ENCODE measurements at regions not wholly inside any gene's neighbourhood (a gene's known extent, or its start where the extent isn't known, plus 50 kb on each side); places are given as distances from the start of the nearest gene placed in this dataset.
"Not testable (repeated sequence)": the region's sequence is repeated elsewhere in the genome, so short reads cannot be mapped to it uniquely, and the experiment has no call there.

DNA sequence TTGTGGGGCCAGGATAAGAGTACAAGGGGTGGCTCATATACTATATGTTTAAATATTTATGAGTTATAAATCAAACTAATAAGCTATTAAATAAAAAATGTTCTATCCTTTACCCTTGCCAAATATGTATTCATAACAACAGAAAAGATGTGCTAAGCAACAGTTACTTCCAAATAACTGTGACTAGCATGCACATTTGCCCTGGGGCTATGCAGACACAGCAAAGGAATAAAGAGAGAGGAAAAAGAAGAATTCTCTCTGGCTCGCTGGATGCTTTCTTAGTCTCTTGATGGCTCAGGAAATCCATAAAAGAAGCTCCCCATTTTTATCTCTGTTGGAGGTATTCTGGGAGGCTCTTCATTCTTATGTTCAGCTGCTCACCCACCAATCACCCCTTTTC is 182.4 kb upstream of the ATP10B start:
- DNase-seq (ENCODE audit: low spot score): no peak

DNA sequence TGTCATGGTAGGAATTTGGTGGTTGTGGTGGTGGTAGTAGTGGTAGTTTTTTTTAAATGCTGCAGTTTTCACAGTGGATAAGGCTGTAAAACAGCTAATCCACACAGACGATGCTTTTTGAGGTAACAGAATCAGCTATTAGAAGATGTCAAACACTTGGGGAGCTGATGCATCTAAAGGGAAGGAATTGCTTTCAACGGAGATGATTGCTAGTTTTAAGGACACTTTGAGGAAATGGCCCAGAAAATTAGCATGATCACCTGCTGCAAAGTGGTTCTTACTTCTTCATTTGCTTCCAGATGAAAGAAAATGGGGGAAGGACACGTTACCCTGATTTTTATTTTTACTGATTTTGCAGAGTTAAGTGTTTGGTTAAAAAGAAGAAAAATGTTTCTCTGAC is 178.2 kb upstream of the ATP10B start:
- no peak for DNase-seq (ENCODE audit: low spot score)

DNA sequence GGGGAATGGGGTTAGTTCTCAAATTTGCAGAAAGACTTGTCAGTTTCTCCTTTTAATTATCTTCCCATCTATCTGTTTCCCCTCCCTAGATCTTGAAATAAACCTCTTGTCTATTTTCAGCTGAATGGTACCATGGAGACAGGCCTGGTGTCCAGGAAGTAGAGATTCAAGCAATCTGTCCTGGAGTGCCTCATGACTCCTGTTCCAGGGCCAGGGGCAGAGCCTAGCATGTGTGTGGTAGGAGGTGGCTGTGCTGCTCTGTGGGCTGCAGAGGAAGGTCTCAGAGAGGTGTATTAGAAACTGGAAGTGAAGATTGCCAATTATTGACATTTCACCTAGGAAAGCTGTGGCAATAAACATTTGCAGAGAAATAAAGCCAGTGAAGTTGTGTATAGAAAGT is 175.8 kb upstream of the ATP10B start:
- DNase-seq (ENCODE audit: low spot score): no peak

DNA sequence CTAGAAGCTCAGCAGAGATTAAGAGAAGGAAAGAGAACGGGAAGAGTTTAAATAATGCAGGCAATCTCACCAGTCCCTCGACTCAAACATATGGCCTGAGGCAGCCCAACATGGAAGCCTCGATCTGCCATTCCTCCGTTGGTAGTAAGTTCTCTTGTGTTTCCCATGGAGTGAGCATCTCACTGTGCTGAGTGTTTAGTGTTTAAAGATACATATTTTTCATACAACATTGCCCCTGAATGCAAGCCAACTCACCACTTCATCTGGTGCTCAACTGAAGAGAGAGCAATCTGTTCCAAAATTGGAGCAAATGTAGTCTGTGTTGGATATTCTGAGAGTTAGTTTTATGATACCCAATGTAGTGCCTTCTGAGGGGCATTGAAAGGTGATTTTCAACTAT is 171.5 kb upstream of the ATP10B start:
- no peak for DNase-seq (ENCODE audit: low spot score)

DNA sequence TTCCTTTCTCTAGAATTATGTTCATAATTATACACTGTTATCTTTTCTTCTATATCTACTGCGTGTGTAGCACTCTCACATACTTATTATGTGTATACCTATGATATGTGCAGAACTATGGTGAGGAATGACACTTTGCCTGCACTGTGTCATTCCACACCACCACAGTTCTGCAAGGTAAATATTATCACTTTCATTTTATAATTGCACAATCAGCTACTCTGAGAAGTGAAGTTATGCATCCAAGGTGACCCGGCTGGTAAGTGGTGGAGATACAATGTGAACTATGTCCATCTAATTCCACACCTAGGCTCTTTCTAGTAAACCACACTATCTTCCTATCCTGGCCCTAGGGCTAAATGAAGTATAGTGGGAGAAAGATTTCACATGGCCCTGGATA is 170.1 kb upstream of the ATP10B start:
- DNase-seq (ENCODE audit: low spot score): no peak

DNA sequence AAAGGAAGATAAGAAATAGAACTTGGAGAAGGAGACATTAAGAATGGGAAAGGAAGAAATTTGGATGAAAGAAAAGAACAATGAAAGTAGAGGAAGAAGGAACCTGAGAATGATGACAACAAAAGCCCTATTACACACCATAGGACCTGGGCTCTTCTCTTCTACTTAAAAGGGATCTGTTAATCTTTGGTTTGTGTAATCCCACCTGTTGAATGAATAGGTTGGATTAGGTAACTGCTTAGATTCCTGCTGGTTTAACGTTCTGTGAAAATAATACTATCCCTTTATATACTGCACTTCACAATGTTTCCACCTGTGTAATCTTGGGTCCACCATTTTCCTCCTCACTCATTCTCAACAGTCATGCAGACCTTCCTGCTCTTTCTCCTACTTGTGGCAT is 157.8 kb upstream of the ATP10B start:
- DNase-seq (ENCODE audit: low spot score): no peak

DNA sequence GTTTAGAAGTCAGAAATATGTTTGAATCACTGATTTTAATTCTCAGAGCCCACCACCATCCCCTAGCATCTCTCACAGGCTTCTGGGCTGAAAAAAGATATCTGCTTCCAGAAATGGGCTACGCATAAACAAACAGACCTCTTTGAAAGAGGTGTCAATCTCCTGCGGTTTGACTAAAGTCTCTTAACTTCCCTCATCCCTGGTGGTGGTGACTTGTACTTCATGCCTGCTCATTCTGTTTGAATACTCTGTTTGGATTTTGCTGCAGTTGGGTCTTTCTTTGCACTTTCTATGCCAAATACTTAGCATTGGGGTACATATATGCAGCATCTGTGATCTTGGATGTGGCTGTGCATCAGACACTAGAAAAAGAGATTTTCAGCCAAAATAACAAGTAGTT is 157.2 kb upstream of the ATP10B start:
- DNase-seq (ENCODE audit: low spot score): no peak

DNA sequence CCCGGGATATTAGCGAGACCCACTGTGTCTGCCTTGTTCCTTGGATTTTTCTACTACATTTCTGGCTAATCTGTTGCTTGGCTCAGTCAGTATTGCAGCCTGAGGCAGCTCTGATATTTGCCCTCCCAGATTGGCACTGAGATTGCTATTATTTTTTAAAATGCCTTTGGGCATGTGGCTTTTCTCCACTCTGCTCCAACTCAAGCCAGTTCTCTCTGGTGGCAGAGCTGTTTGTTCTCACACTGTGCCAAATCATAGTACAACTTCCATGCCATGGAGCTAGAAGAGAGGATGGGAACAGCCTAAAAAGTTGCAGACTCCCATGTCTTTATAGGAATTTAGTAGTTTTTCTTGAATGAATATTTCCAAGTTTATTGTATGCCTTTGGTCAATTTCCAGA is 155.9 kb upstream of the ATP10B start:
- DNase-seq (ENCODE audit: low spot score): no peak

DNA sequence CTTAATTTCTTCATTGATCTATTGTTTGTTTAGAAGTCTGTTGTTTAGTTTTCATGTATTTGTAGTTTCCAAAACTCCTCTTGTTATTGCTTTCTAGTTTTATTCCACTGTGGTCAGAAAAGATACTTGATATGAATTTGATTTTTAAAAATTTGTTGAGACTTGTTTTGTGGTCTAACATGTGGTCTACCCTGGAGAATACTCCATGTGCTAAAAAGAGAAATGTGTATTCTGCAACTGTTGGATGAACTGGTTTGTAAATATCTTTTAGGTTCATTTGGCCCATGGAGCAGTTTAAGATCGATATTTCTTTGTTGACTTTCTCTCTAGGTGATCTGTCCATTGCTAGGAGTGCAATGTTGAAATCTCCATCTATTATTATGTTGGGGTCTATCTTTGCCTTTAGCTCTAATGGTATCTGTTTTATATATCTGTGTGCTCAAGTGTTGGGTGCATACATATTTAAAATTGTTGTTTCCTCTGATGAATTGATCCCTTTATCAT is 150.6 kb upstream of the ATP10B start:
- no peak for DNase-seq (ENCODE audit: low spot score)

DNA sequence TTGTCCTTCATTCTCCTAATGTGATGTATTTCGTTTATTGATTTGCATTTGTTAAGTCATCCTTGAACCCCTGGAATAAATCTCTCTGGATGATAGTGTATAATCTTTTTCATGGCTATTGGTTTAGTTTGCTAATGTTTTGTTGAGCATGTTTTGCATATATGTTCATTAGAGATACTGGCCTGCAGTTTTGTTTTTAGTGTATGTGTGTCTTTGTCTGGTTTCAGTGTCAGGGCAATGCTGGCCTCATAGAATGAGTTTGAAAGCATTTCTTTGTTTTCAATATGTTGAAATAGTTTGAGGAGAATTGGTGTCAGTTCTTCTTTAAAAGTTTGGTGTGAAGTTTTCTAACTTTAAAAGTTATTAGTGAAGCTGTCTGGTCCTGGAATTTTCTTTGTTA is 149.6 kb upstream of the ATP10B start:
- DNase-seq (ENCODE audit: low spot score): no peak

DNA sequence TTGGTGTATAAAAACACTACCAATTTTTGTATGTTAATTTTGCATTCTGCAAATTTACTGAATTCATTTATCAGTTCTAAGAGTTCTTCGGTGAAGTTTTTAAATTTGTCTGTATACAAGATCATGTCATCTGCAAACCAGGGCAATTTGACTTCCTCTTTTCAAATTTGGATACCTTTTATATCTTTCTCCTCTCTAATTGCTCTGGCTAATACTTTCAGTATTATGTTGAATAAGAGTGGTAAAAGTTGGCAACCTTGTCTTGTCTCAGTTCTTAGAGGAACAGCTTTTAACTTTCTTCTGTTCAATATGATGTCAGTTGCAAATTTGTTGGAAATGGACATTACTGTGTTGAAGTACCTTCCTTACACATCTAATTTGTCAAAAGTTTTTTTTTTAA is 149.1 kb upstream of the ATP10B start:
- DNase-seq (ENCODE audit: low spot score): not testable (repeated sequence)

DNA sequence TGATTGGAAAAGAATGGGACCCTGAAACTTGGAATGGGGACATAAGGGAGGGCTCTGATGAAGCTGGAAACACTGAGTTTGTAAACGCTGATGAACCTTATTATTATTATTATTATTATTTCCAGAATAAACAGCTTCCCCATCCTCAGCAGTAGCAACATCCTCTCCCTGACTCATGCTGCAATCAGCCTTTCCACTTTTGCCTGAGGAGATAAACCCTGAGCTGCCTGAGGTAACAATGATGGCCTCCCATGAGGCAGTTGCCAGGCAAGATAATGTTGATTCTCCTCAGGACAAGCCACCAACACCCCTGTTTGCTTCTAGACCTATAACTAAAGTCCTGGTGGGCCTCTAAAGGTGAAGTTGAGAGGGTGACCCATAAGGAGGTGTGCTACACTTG is 139.2 kb upstream of the ATP10B start:
- DNase-seq (ENCODE audit: low spot score): no peak

DNA sequence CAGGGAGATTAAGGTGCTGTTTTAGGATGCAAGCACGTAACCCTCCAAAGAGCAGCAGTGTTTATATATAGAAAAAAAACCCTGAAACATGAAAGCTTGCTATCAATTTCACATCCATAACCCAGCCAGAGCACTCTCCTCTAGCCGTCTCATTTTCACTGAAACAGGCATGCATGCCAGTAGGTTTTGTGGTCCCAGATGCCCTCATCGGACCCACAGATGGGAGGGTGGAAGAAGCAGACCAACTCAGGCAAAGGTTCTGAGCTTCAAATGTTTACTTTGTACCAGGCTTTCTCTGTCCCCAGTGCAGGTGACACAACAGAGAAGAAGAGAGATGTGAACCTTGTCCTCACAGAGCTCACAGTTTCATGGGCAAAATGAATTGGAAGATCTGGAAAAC is 127.4 kb upstream of the ATP10B start:
- DNase-seq (ENCODE audit: low spot score): no peak

DNA sequence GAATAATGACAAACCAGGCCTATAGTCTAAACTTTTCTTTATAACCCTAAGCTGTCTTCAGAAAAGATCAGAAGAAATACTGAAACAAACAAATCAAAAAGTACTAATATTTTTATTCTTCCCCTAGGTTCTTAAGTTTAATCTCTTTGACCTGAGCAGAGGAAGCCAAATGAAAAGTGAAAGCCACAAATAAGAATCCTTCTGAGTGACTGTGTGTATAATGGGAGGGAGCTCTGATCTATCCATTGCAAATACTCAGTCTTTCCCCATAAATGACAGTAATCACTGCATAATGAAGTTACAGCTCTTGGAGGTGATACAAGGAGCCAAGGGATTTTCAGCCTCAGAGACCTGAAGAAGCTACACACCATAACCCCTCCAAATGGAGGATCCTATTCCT is 126.9 kb upstream of the ATP10B start:
- no peak for DNase-seq (ENCODE audit: low spot score)

DNA sequence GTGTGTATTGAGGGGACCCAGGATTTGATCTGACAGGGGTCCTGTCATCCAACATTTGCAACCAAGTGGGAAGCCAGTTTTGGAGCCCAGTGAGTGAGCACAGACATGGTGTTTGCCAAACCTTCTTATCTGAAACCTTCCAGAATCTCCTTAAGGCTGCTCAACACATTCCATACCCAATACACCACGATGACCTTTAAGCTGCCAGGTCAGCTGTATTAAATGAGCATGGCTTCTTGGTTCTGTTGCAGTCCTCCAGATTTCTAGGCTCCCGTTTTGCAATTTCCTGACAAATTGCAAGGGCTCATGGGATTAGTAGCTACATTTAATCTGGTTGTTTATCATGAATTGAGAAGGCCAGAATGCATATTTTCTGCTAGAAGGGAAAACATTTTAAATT is 124.2 kb upstream of the ATP10B start:
- DNase-seq (ENCODE audit: low spot score): no peak

DNA sequence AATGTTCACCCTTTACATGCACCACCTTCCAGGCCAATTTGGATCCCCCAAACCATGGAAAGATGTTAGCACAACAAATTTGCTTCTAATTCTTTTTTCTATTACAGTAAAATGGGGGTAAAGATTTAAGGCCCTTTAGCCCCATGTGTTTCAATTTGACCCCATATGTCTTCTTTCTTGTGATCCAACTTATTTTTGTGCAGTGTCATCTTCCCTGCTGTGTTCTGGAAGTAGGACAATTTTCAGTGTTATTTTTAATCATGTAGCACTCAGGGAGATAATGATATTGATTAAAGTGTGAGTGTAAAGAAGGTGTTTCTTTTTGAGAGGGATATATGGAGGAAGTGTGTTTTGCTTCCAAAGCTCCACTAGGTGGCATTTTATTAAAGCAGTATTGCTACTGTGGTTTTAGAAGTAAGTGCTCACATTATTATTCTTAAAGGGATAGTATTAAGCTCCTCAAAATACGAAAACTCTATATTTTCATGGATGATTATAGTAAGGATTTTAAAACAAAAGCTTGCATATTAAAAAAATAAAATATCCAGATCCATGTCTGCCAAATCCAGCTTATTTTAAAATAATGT is 118.7 kb upstream of the ATP10B start:
- no peak for DNase-seq (ENCODE audit: low spot score)

DNA sequence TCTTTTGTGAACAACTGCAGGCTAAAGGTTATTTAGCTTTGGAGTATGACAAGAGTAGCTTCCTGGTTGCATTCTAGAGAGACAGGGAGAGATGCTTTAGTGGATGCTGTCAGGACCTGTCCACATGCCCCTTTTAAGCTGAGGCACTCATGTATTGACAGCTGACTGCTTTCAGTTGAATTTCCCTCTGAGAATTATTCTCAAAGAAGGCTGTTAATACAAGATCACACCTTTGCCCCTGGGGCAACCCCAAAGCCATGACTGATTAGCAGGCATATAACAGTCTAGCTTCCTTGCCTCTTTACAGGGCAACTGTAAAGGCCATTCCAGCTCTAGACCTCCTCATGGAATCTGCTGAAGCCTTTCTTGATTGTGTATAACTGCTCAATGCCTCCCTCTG is 117.6 kb upstream of the ATP10B start:
- DNase-seq (ENCODE audit: low spot score): no peak

DNA sequence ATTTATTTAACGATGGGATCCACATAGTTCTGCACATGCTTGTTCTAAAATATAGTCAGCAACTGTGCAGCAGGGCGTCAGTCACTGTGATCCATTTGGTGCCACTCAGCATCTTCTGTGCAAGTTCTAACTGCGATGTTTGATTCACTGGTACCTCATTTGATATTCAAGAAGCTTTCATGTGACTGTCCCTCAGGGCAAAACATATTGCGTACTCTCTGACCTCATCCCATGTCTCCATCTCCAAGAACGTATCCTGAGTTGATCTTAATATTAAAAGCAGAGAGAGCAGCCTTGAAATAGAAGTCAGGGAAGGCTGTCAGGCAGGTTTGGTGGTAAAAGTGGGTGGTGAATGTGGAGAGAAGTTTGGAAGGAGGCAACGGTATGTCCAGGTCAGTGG is 116.5 kb upstream of the ATP10B start:
- no peak for DNase-seq (ENCODE audit: low spot score)

DNA sequence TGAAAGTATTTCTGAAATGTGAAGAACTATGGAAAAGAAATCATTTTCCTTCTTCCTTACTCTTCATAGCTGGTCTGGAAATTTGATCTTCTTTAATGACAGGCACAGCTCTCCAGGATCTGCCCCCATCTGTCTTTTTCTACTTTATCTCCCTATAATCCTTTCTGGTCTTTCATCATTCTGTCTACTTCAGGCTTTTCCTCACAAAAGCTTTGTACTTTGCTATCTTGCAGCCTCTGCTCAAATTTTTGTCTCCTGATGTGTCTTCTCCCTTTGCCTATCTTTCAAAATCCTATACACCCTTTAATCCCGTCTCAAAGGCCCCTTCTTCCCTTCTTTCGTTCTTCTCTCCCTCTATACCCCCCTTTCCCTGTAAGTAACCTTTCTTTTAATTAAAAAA is 114.9 kb upstream of the ATP10B start:
- DNase-seq (ENCODE audit: low spot score): no peak

DNA sequence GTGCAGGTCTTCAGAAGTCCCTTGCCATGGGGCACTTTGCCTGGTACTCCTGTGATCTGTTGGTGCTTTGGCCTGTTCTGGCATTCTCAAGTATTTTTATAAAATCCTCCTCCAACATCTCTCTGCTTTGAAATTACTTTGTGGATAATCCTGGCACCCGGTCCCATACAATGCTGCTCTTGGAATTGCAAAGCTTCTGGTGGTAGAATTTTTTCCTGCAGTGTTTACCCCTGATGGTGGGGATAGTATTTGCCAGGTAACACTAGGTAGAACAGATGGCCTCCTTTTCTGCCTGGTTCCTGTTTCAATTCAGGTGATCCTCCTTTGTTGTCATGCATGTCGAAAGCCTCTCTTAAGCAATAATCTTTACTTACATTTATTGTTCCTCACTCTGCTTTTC is 109.8 kb upstream of the ATP10B start:
- no peak for DNase-seq (ENCODE audit: low spot score)

DNA sequence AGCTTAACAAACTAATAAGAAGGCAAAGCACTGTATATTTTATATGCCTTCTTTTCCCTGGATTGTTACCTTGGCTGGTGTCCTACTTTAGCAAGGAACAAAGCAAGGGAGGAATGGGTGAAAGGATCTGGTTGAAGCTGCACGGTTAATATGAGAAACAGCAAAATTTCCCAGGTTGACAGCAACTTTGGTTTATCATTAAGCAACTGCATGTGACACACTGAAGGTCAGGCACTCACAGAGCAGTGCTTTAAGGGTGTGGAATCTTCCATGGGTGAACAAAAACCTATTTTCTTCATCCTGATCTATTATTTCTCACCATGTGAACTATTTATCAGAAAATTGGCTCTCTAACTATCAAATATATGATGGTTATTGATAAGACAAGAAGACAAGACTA is 109.0 kb upstream of the ATP10B start:
- DNase-seq (ENCODE audit: low spot score): no peak

DNA sequence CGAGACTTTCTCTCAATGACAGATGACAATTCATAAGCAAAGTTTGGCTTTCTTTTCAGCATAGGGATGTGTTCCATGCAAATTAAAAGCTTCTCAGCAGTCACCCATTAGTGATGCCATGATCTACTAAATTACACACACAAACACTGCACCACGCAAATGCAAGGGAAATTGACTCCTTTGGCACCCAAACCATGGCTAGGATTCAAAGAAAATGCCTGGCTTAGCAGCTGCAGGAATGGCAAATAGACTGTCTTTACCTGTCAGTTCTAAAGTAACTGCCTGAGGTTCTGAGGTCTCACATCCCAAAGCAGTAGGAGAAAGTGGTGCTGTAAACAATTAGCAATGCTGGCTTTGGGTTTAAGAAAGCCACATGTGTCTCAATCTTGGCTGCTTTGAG is 108.6 kb upstream of the ATP10B start:
- DNase-seq (ENCODE audit: low spot score): no peak

DNA sequence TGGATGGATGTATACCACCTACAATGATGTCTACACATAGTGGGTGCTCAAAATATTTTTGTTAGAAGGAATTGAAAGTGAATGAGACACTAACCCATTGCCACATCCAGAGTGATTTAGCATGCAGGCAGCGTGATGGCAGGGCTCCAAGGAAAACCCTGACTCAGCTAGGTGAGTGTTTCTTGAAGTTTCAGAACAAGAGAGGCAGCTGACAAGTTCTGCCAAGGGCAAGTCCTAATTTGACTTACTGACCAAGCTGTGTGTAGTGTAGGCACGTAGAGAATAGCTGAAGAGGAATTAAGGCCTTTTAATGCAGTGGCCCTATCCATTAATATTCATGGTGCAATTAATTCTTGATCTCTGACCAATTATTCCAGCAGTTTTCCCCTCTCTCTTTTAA is 107.8 kb upstream of the ATP10B start:
- no peak for DNase-seq (ENCODE audit: low spot score)

DNA sequence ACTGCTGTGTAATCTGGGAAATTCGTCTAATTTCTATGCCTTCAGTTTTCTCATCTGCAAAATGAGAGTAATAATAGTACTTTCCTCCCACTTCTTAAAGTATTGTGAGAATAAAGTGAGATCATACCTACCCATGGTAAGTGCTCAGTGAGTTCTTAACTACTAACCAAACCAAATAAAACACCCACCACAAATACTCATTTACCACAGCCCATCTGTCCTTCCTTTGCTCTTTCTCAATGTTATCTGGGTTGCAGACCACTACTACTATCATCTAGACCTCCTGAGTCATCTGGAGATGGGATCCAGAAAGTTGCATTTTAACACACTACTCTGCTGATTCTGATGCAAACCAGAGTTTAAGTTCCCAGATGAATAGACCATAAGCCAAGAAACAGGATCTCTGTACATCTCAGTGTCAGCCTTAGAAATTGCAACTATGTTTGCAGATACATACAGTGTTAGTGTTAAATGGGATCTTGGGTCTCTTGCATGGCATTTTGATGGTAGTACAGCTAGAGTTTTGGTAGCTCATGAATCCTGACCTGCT is 105.4 kb upstream of the ATP10B start:
- no peak for DNase-seq (ENCODE audit: low spot score)
